Urinary bladder (tissue), 3 donors: ENCODE measurements at regions not wholly inside any gene's neighbourhood (a gene's known extent, or its start where the extent isn't known, plus 50 kb on each side); places are given as distances from the start of the nearest gene placed in this dataset.

ENCODE experiments used
- DNase-seq: peaks from one replicate; pipeline ENCODE4 v3.0.0-alpha.2; 2015; ENCODE audit errors: extremely low spot score
- H3K27ac ChIP-seq: one replicate; pipeline ENCODE4 v1.5.1; 2013; ENCODE audit warnings: low read depth, mild to moderate bottlenecking, moderate library complexity
- H3K36me3 ChIP-seq: one replicate; pipeline ENCODE4 v1.6.1; 2013; ENCODE audit warnings: mild to moderate bottlenecking, moderate library complexity; ENCODE audit not compliant: insufficient read depth
- H3K4me1 ChIP-seq: one replicate; pipeline ENCODE4 v1.6.1; 2013; ENCODE audit warnings: mild to moderate bottlenecking, moderate library complexity; ENCODE audit not compliant: insufficient read depth
- H3K4me3 ChIP-seq: one replicate; pipeline ENCODE4 v1.5.1; 2013; ENCODE audit warnings: low read depth, low read length
- WGBS: extraction: QIAGEN DNeasy Blood & Tissue Kit; methylation state at CpG from one replicate; pipeline ENCODE4 v1.1.7; 2013; 5-methylcytosine and 5-hydroxymethylcytosine counted together
- donor health status: healthy with polysubstance abuse.
- donor health status: healthy.

DNA sequence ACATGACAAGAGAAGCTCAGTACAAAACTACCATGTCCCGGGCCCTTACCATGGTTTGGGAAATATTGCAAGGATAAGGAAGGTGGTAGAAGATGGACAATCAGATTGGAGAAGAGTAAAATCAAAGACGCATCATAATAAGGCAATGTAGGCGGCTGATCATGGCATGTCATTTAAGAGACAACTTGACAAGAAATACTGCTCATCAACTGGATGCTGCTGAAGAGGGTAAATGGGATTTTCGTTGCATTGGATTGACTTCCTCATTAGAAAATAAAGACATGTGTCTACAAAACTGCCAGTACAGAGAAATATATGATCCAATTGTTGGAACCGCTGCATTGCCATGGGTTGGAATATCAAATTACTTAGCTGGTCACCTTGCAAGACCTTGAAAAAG, 238.3 kb upstream of the NCKAP5 start:
- Histone ChIP-seq H3K27ac (no peak overlapping the region), H3K4me3 (no peak overlapping the region), H3K36me3 (no peaks in the 10 kb centered on the region), H3K4me1 (no peaks in the 10 kb centered on the region)
- WGBS = 90% methylated on average over 5 of the region's 5 CpGs
- no peak for DNase-seq

DNA sequence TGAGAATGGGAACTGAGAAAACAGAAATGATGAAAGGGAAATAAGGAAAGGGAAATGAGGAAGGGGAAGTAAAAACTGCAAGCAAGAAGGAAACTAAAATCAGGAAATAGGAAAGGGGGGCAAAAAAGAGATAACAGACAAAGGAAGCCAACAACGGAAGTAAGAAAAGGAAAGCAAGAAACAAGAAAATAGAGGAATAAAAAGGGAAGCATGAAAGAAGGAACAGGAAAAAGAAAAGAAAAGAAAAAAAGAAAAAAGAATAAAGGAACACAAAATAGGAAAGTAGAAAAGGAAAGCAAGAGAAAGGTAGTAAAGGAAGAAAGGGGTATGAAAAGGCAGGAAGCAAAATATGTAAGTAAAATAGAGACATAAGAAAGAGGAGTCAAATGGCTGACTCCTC, 241.2 kb upstream of the NCKAP5 start:
- no peaks in the 10 kb centered on the region for H3K36me3 ChIP-seq
- no peak for DNase-seq
- H3K27ac ChIP-seq = no peak overlapping the region
- H3K4me1 ChIP-seq = no peaks in the 10 kb centered on the region
- H3K4me3 ChIP-seq = no peak overlapping the region
- WGBS = 85% methylated on average over 1 of the region's 1 CpG

DNA sequence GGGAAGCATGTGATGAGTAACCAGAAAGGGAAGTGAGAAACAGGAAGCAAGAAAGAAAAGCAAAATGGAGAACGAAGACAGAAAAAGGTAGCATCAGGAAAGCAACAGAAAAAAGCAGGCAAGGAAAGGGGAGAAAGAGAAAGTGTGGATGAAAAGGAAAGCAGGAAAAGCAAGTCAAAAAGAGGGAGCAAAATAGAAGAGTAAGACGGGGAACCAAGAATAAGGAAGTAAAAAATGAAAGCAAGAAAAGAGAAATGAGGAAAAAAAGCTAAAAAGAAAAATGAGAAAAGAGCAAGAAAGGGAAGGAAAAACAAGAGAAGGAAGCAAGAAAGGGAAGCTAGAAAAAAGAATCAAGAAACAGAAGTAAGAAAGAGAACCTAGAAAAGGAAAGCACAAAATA, 242.3 kb upstream of the NCKAP5 start:
- Histone ChIP-seq H3K4me1 (no peaks in the 10 kb centered on the region), H3K27ac (no peak overlapping the region), H3K4me3 (no peak overlapping the region), H3K36me3 (no peaks in the 10 kb centered on the region)
- DNase-seq = no peak
- 91% methylated on average over 2 of the region's 2 CpGs for WGBS

DNA sequence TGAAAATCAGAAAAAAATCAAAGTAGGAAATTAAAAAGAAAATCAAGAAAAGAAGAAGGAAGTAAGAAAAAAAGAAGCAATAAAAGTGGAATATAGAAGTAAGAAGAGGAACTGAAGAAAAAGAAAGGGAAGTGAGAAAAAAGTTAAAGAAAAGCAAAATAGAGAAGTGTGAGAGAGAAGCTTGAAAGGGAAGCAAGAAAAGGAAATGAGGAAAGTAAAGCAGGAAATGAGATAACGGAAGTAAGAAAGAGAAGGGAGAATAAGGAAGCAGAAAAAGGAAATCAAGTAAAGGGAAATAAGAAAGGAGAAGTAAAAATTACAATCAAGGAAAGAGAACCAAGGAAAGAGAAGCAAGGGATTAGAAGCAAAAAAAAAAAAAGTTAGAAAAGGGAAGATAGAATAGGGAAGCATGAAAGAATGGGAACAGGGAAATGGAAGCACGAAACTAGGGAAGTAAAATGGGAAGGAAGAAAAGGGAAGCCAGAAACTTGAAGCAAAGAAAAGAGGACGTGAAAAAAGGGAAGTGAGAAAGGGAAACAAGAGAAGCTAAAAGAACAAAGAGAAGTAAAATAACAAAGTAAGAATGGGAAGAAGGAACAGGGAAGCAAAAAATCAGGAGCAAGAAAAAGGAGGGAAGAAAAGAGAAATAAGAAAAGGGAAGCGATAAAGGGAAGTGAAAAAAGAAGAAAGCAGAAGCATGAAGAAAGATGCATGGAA, 243.3 kb upstream of the NCKAP5 start:
- no peak overlapping the region for H3K4me3 ChIP-seq
- H3K4me1 ChIP-seq = no peaks in the 10 kb centered on the region
- H3K36me3 ChIP-seq = no peaks in the 10 kb centered on the region
- no peak overlapping the region for H3K27ac ChIP-seq
- no peak for DNase-seq
- 85% methylated on average over 4 of the region's 4 CpGs for WGBS

DNA sequence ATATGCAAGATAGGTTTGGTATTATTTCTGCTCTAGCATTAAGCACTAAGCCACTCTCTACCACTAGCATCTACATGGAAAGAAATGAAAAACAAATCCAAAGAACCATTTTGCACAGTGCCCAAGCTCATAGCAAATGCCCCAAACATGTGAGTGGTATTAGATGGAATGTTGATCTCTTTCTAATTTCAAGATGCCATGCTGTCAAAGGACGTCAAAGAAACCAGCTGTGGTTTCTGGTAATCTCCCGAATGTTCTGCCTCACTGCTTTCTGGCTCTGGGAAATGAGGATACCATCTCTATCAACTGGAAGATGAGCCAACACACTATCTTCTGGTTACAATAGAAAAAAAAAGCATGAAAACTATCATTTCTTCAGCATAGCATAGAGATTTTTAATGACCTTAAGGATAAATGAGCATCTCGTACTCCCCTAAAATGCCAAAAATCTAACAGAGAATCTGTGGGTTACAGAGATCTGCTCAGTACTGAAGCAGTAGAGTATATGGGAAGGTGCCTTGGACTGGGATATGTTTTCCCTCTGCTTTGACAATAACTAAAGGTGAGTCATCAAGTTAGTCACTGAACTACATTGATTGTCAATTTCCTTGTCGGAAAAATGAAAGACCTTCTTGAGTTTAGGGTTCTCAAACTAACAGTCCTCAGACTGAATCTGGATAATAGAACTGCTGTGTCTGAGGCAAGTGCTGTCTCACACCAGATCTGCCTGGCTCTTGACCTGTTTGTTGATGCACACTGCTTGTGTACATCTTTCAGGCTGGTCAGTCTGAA, 244.8 kb upstream of the NCKAP5 start:
- no peaks in the 10 kb centered on the region for H3K4me1 ChIP-seq
- H3K27ac ChIP-seq = no peak overlapping the region
- no peak for DNase-seq
- no peaks in the 10 kb centered on the region for H3K36me3 ChIP-seq
- 89% methylated on average over 4 of the region's 4 CpGs for WGBS
- H3K4me3 ChIP-seq = no peak overlapping the region

DNA sequence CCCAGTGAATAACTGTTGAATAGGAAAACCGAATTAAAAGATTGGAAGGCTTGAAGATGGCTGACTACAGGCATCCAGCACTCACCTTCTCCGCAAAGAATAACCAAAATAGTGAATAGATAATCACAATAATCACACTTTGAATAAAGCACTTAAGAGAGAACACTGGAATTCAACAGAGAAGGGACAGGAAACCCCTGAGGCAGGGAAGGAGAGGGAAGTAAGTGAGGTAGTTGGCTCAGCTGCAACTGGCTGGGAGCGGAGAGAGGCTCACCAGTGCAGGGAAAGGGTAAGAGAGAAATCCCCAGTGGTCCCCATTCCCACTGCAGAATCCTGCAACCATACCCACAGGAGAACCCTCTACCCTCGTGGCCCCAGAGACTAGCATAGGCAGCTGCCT, 246.6 kb upstream of the NCKAP5 start:
- H3K27ac ChIP-seq = no peak overlapping the region
- no peak for DNase-seq
- H3K4me1 ChIP-seq = no peaks in the 10 kb centered on the region
- 77% methylated on average over 4 of the region's 4 CpGs for WGBS
- no peaks in the 10 kb centered on the region for H3K36me3 ChIP-seq
- H3K4me3 ChIP-seq = no peak overlapping the region

DNA sequence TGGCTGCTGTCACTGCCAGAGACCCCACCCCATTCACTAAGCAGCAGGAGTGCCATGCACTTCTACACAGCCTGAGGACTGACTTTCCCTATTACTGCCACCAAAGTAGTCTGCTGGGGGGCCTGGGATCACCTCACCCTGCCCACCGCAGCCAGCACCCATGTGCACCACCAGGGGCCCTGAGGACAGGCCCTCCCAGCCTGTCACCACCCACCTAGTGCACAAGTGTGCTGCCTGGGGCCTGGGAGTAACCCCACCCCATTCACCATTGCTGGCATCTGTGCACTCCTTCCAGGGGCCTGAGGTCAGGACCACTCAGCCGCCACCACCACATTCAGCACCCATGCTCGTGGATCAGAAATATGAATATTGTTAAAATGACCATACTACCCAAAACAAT, 247.8 kb upstream of the NCKAP5 start:
- H3K36me3 ChIP-seq = no peaks in the 10 kb centered on the region
- H3K4me1 ChIP-seq = no peaks in the 10 kb centered on the region
- H3K4me3 ChIP-seq = no peak overlapping the region
- WGBS = 94% methylated on average over 3 of the region's 3 CpGs
- DNase-seq = no peak
- H3K27ac ChIP-seq = no peak overlapping the region

DNA sequence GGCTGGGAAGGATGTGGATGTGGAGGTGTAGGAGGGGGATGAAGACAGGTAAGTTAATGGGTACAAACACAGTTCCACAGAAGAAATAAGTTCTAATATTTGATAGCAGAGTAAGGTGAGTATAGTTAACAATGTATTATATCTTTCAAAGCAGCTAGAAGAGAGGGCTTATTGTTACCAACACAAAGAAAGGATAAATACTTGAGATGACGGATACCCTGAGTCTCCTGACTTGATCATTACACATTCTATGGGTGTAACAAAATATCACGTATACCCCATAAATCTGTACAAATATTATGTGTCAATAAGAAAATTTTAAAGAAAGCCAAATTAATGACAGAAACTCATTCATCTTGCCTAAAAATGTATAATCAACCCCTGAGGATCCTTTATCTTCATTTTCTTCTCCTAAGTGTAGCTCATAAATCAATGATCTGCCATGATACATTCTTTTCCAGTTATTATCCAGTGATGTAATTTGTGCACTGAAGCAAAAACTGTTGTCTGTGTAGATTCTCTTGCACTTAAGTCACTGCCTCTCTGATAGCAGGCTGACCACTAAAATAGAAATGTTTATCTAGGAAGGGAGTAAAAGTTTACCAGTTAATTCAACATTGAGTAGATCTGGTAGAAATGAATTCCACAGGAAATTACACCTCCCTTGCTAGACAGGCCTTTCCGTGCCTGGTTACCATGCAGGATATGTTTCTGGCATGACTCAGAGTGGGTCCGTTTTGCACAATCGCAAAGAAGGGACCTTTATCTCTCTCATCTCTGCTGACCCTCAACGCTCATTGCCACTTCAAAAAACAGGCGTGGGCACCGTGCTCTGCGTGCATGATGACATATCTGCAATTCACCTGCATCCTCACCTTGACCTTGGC, 249.7 kb upstream of the NCKAP5 start:
- 20% methylated on average over 9 of the region's 9 CpGs for WGBS
- Histone ChIP-seq H3K27ac (no peak overlapping the region), H3K4me3 (no peak overlapping the region), H3K4me1 (no peaks in the 10 kb centered on the region), H3K36me3 (no peaks in the 10 kb centered on the region)
- DNase-seq = peak; percentile 5

DNA sequence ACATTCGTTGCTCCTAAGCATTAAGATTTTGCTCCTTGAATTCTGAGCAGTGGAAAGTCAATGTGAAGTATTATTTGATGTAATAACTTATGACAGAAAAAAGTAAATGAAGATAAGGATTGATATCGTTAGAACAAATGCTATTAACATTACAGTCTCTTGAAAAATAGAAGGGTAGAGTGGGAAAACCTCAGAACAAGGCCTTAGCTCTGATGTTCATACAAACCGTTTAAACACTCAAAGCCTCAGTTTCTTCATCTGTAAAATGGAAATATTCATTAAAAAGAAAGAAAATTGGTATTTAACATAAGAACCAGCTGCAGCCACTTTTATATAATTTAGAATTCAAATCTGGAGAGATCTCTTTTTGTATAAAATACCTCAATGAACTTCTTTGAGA, 250.4 kb upstream of the NCKAP5 start:
- Histone ChIP-seq H3K4me3 (no peak overlapping the region), H3K27ac (no peak overlapping the region), H3K4me1 (no peaks in the 10 kb centered on the region), H3K36me3 (no peaks in the 10 kb centered on the region)
- WGBS = 47% methylated on average over 3 of the region's 3 CpGs
- DNase-seq = no peak

DNA sequence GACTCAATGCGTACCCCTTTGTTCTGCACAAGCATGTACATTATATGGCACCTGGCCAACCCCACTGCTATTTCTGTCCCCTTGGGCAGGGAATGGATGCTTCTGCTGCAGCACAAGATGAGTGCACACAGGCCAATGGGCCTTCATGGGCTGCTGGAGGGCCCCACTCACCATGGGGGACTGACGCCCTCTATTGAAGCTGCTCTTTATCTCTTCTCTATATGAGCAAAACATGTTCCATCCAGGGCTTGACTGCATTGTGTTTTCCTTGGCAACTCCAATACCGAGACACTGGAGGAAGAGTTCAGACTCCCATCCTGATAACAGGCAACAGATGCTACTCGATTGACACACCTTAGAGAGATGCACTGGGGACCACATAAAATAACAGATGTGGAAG, 251.6 kb upstream of the NCKAP5 start:
- WGBS = 83% methylated on average over 4 of the region's 4 CpGs
- DNase-seq = no peak
- Histone ChIP-seq H3K4me1 (no peaks in the 10 kb centered on the region), H3K27ac (no peak overlapping the region), H3K36me3 (no peaks in the 10 kb centered on the region), H3K4me3 (no peak overlapping the region)

DNA sequence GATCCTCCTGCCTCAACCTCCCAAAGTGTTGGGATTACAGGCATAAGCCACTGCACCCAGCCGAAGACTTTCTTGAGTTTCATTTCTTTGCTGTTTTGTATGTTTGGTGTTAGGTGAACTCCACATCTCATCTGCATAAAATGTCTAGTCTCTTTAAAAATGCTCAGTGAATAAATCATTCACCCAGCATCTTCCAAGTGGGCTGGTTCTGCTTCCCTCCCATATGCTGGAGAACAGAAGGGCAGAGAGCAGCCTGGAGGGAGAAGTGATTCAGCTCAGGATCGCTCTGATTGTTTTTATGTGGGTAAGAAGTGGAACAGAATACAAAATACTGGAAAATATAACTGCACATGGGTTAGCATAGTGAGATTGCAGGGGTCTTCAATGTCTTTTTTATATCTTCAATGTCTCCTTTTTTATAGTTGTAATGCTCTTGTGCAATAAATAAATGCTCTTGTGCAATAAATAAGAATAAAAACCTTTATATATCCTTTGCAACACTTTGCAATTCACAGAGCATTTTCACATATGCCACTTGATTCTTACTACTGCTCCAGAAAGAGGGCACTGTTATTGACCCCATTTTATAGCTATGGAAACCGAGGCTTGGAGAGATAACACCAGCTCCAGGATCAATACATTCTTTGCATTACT, 253.0 kb upstream of the NCKAP5 start:
- Histone ChIP-seq H3K4me1 (no peaks in the 10 kb centered on the region), H3K27ac (no peak overlapping the region), H3K4me3 (no peak overlapping the region), H3K36me3 (no peaks in the 10 kb centered on the region)
- DNase-seq = no peak
- WGBS = 85% methylated on average over 3 of the region's 3 CpGs

DNA sequence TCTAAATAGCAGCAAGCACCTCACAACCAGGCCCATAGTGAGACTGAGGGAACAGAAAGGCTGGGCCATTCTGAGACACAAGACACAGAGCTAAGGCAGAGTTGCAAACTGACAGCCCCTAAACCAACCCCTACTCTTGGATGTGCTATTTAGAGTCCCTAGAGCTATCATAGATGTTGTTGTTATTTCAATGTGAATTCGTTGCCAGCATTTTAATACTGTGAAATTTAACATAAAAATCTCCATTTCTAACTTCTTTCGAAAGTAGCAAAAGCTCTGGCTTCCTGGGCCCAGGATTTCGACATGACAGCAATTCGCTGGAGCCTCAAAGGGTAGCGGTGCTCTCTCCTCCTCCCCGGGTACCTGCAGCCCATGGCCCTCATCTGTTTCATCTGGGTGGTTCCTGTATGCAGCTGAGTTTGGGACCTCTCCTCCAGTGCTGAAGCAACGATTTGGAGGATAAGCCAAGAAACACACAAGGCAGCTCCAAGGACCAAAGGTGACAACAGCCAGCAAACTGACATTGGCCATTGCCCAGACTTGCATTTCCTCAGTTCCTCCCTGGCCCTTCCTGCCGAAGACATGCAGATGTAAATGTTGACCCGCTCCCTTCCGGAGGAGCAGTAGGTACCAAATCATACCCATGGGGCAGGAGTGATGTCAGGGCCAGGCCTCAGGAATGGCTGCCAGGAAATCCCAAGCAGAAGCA, 254.4 kb upstream of the NCKAP5 start:
- Histone ChIP-seq H3K27ac (no peak overlapping the region), H3K4me3 (no peak overlapping the region), H3K36me3 (no peaks in the 10 kb centered on the region), H3K4me1 (no peaks in the 10 kb centered on the region)
- DNase-seq = no peak
- 86% methylated on average over 10 of the region's 10 CpGs for WGBS

DNA sequence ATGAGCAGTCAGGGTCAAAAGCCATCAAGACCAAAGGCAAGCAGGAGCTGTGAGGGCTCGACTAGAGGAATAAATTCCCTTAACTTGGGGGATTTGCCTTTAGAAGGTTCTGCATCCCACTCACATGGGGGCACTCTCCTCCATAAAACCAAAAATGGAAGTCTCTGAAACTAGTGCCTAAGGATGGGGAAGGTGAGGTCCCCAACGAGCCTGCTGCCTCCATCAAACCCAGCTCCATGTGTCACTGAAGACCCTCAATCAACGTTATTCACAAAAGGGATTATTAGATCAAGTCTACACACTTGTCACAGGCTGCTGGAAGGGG, 254.9 kb upstream of the NCKAP5 start:
- no peaks in the 10 kb centered on the region for H3K36me3 ChIP-seq
- no peak overlapping the region for H3K4me3 ChIP-seq
- WGBS = 83% methylated on average over 3 of the region's 3 CpGs
- no peaks in the 10 kb centered on the region for H3K4me1 ChIP-seq
- no peak overlapping the region for H3K27ac ChIP-seq
- no peak for DNase-seq
